ENCODE measurements at regions not wholly inside any gene's neighbourhood (a gene's known extent, or its start where the extent isn't known, plus 50 kb on each side); places are given as distances from the start of the nearest gene placed in this dataset.

GRCh38 chr14:34111505-34111904, 160.6 kb upstream of the EGLN3 start:
- Histone ChIP-seq H3K4me3 (ENCODE audit: low read depth, low read length) (no peak overlapping the region), H3K27ac (ENCODE audit: low read depth, low read length) (no peak overlapping the region), H3K4me1 (ENCODE audit: control insufficient read depth, insufficient read depth, low read length) (no peaks in the 10 kb centered on the region), H3K9me3 (ENCODE audit: control insufficient read depth, insufficient read depth, low read depth, low read length) (no peaks in the 10 kb centered on the region), H3K36me3 (ENCODE audit: control insufficient read depth, insufficient read depth, low read length) (no peaks in the 10 kb centered on the region), H3K9ac (ENCODE audit: low read length) (no peak overlapping the region), H3K27me3 (ENCODE audit: control insufficient read depth, insufficient read depth, low read length) (no peaks in the 10 kb centered on the region)

- H3K4me1 ChIP-seq (ENCODE audit: control insufficient read depth, insufficient read depth, low read length): no peaks in the 10 kb centered on the region
- no peaks in the 10 kb centered on the region for H3K9me3 ChIP-seq (ENCODE audit: control insufficient read depth, insufficient read depth, low read depth, low read length)
- H3K36me3 ChIP-seq (ENCODE audit: control insufficient read depth, insufficient read depth, low read length): no peaks in the 10 kb centered on the region
- H3K9ac ChIP-seq (ENCODE audit: low read length): no peak overlapping the region
- no peak overlapping the region for H3K27ac ChIP-seq (ENCODE audit: low read depth, low read length)
- H3K4me3 ChIP-seq (ENCODE audit: low read depth, low read length): no peak overlapping the region
- H3K27me3 ChIP-seq (ENCODE audit: control insufficient read depth, insufficient read depth, low read length): no peaks in the 10 kb centered on the region
These were observed 159.7 kb upstream of the EGLN3 start for GRCh38 chr14:34110531-34110930.

- Histone ChIP-seq H3K27me3 (ENCODE audit: control insufficient read depth, insufficient read depth, low read length) (no peaks in the 10 kb centered on the region), H3K4me1 (ENCODE audit: control insufficient read depth, insufficient read depth, low read length) (no peaks in the 10 kb centered on the region), H3K9ac (ENCODE audit: low read length) (no peak overlapping the region), H3K9me3 (ENCODE audit: control insufficient read depth, insufficient read depth, low read depth, low read length) (no peaks in the 10 kb centered on the region), H3K4me3 (ENCODE audit: low read depth, low read length) (no peak overlapping the region), H3K36me3 (ENCODE audit: control insufficient read depth, insufficient read depth, low read length) (no peaks in the 10 kb centered on the region), H3K27ac (ENCODE audit: low read depth, low read length) (no peak overlapping the region)
These were observed 156.6 kb upstream of the EGLN3 start for GRCh38 chr14:34107441-34107840.

DNA sequence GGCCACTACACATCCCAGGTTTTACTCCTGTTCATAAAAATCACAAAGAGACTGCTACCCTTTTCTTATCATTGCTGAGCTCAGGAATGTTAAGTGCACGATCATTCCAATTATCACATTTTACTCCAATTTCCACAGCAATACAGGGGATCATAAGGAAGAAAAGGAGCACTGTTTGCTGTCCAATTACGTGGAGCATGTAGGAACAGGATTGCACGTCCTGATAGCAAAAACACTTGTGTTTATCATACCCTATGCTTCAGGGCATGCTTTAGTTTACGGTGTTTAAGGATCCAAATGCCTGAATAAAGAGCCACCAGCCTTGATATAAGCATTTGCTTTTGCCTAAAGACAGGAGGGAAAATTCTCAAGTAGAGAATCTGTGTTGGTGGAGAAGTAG, 155.4 kb upstream of the EGLN3 start:
- Histone ChIP-seq H3K36me3 (ENCODE audit: control insufficient read depth, insufficient read depth, low read length) (no peaks in the 10 kb centered on the region), H3K27ac (ENCODE audit: low read depth, low read length) (no peak overlapping the region), H3K4me1 (ENCODE audit: control insufficient read depth, insufficient read depth, low read length) (no peaks in the 10 kb centered on the region)

GRCh38 chr14:34104489-34105397, 153.9 kb upstream of the EGLN3 start:
- no peak overlapping the region for H3K9ac ChIP-seq (ENCODE audit: low read length)
- H3K9me3 ChIP-seq (ENCODE audit: control insufficient read depth, insufficient read depth, low read depth, low read length): no peaks in the 10 kb centered on the region
- no peak overlapping the region for H3K27ac ChIP-seq (ENCODE audit: low read depth, low read length)
- no peaks in the 10 kb centered on the region for H3K36me3 ChIP-seq (ENCODE audit: control insufficient read depth, insufficient read depth, low read length)
- H3K27me3 ChIP-seq (ENCODE audit: control insufficient read depth, insufficient read depth, low read length): no peaks in the 10 kb centered on the region
- H3K4me1 ChIP-seq (ENCODE audit: control insufficient read depth, insufficient read depth, low read length): no peaks in the 10 kb centered on the region
- H3K4me3 ChIP-seq (ENCODE audit: low read depth, low read length): no peak overlapping the region

More for the DNA sequence above, 155.4 kb upstream of the EGLN3 start:
- Histone ChIP-seq H3K27me3 (ENCODE audit: control insufficient read depth, insufficient read depth, low read length) (no peaks in the 10 kb centered on the region), H3K9ac (ENCODE audit: low read length) (no peak overlapping the region), H3K9me3 (ENCODE audit: control insufficient read depth, insufficient read depth, low read depth, low read length) (no peaks in the 10 kb centered on the region), H3K4me3 (ENCODE audit: low read depth, low read length) (no peak overlapping the region)

GRCh38 chr14:34103176-34103575, 152.3 kb upstream of the EGLN3 start:
- peaks cover 5% of the 10 kb centered on the region for H3K4me1 ChIP-seq (ENCODE audit: control insufficient read depth, insufficient read depth, low read length)
- H3K27ac ChIP-seq (ENCODE audit: low read depth, low read length): no peak overlapping the region
- no peaks in the 10 kb centered on the region for H3K36me3 ChIP-seq (ENCODE audit: control insufficient read depth, insufficient read depth, low read length)
- no peaks in the 10 kb centered on the region for H3K27me3 ChIP-seq (ENCODE audit: control insufficient read depth, insufficient read depth, low read length)
- no peak overlapping the region for H3K9ac ChIP-seq (ENCODE audit: low read length)
- H3K4me3 ChIP-seq (ENCODE audit: low read depth, low read length): no peak overlapping the region
- H3K9me3 ChIP-seq (ENCODE audit: control insufficient read depth, insufficient read depth, low read depth, low read length): no peaks in the 10 kb centered on the region

- Histone ChIP-seq H3K9me3 (ENCODE audit: control insufficient read depth, insufficient read depth, low read depth, low read length) (no peaks in the 10 kb centered on the region), H3K4me3 (ENCODE audit: low read depth, low read length) (no peak overlapping the region), H3K9ac (ENCODE audit: low read length) (no peak overlapping the region), H3K4me1 (ENCODE audit: control insufficient read depth, insufficient read depth, low read length) (peaks cover 8% of the 10 kb centered on the region), H3K27ac (ENCODE audit: low read depth, low read length) (no peak overlapping the region), H3K27me3 (ENCODE audit: control insufficient read depth, insufficient read depth, low read length) (no peaks in the 10 kb centered on the region), H3K36me3 (ENCODE audit: control insufficient read depth, insufficient read depth, low read length) (no peaks in the 10 kb centered on the region)
These were observed 148.8 kb upstream of the EGLN3 start for GRCh38 chr14:34099635-34100034.

DNA sequence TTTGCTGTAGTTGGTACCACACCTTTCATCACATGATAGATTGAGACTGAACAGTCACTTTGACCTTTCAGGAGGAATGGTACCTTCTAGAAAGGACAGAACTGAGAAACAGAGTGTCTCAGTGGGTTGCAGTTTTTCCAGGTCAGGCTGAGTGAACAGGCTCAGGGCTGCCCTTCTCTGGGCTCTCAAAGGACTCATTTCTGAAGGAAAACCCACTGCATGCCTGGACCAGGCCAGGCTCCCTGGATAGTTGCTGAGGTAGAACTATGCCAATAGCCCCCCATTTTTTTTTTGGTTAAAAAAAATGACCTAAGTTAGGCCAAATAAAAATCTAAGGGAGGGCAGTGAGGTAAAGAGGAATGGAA, 148.1 kb upstream of the EGLN3 start:
- no peaks in the 10 kb centered on the region for H3K9me3 ChIP-seq (ENCODE audit: control insufficient read depth, insufficient read depth, low read depth, low read length)
- peaks cover 8% of the 10 kb centered on the region for H3K4me1 ChIP-seq (ENCODE audit: control insufficient read depth, insufficient read depth, low read length)
- no peak overlapping the region for H3K27ac ChIP-seq (ENCODE audit: low read depth, low read length)
- H3K36me3 ChIP-seq (ENCODE audit: control insufficient read depth, insufficient read depth, low read length): no peaks in the 10 kb centered on the region
- H3K4me3 ChIP-seq (ENCODE audit: low read depth, low read length): no peak overlapping the region
- no peak overlapping the region for H3K9ac ChIP-seq (ENCODE audit: low read length)
- no peaks in the 10 kb centered on the region for H3K27me3 ChIP-seq (ENCODE audit: control insufficient read depth, insufficient read depth, low read length)

GRCh38 chr14:34098045-34098984, 147.4 kb upstream of the EGLN3 start:
- H3K4me1 ChIP-seq (ENCODE audit: control insufficient read depth, insufficient read depth, low read length): peaks cover 8% of the 10 kb centered on the region
- no peaks in the 10 kb centered on the region for H3K9me3 ChIP-seq (ENCODE audit: control insufficient read depth, insufficient read depth, low read depth, low read length)
- no peaks in the 10 kb centered on the region for H3K27me3 ChIP-seq (ENCODE audit: control insufficient read depth, insufficient read depth, low read length)
- no peak overlapping the region for H3K4me3 ChIP-seq (ENCODE audit: low read depth, low read length)
- no peaks in the 10 kb centered on the region for H3K36me3 ChIP-seq (ENCODE audit: control insufficient read depth, insufficient read depth, low read length)
- no peak overlapping the region for H3K27ac ChIP-seq (ENCODE audit: low read depth, low read length)
- no peak overlapping the region for H3K9ac ChIP-seq (ENCODE audit: low read length)

- Histone ChIP-seq H3K9me3 (ENCODE audit: control insufficient read depth, insufficient read depth, low read depth, low read length) (no peaks in the 10 kb centered on the region), H3K27me3 (ENCODE audit: control insufficient read depth, insufficient read depth, low read length) (no peaks in the 10 kb centered on the region), H3K4me3 (ENCODE audit: low read depth, low read length) (no peak overlapping the region), H3K4me1 (ENCODE audit: control insufficient read depth, insufficient read depth, low read length) (peaks cover 8% of the 10 kb centered on the region), H3K36me3 (ENCODE audit: control insufficient read depth, insufficient read depth, low read length) (no peaks in the 10 kb centered on the region), H3K9ac (ENCODE audit: low read length) (no peak overlapping the region), H3K27ac (ENCODE audit: low read depth, low read length) (no peak overlapping the region)
These were observed 146.8 kb upstream of the EGLN3 start for GRCh38 chr14:34097644-34098043.

DNA sequence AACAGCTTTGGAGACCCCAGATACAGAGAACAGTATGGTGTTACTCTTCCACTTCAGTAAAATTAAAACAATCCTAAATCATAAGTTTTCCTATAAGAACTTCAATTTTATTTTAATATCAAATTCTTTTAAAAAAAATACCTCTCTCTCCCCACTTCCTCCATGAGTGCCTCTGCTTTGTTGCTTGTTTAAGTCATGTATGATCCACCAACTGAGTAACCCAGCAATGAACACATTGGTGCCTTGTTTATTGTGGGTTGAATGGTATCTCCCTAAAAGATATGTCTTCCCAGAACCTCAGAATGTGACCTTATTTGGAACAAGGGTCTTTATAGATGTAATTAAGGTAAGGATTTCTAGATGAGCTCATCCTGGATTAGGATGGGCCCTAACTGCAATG, 143.5 kb upstream of the EGLN3 start:
- H3K27ac ChIP-seq (ENCODE audit: low read depth, low read length): no peak overlapping the region
- no peak overlapping the region for H3K9ac ChIP-seq (ENCODE audit: low read length)
- H3K4me3 ChIP-seq (ENCODE audit: low read depth, low read length): no peak overlapping the region
- H3K27me3 ChIP-seq (ENCODE audit: control insufficient read depth, insufficient read depth, low read length): no peaks in the 10 kb centered on the region
- H3K4me1 ChIP-seq (ENCODE audit: control insufficient read depth, insufficient read depth, low read length): peaks cover 8% of the 10 kb centered on the region
- no peaks in the 10 kb centered on the region for H3K9me3 ChIP-seq (ENCODE audit: control insufficient read depth, insufficient read depth, low read depth, low read length)
- no peaks in the 10 kb centered on the region for H3K36me3 ChIP-seq (ENCODE audit: control insufficient read depth, insufficient read depth, low read length)
